Activated naive CD4-positive, alpha-beta T cell treated with anti-CD3 and anti-CD28 coated beads, Interleukin-2, amount 10 ng/mL, durations not matched to agents 7 days and 5 days (primary cell): ENCODE measurements at regions not wholly inside any gene's neighbourhood (a gene's known extent, or its start where the extent isn't known, plus 50 kb on each side); places are given as distances from the start of the nearest gene placed in this dataset.

ENCODE experiments used
- CTCF ChIA-PET: fragments of 350-600 bp; sonication (Branson Sonifier 250); formaldehyde crosslinking; loops from one replicate; lab custom pipeline; 2021; ENCODE audit warnings: antibody characterized with exemption; lab: Charles Lee
- DNase-seq: peaks from one replicate; pipeline ENCODE4 v3.0.0-alpha.2; 2020
- H3K27ac Mint-ChIP-seq: one replicate; pipeline ENCODE4 v1.8.0; 2021; ENCODE audit warnings: mild to moderate bottlenecking, moderate library complexity, mixed read lengths
- H3K27me3 Mint-ChIP-seq: one replicate; pipeline ENCODE4 v1.8.0; 2021; ENCODE audit warnings: mild to moderate bottlenecking, mixed read lengths
- H3K36me3 Mint-ChIP-seq: one replicate; pipeline ENCODE4 v1.8.0; 2021; ENCODE audit warnings: mixed read lengths
- H3K4me1 Mint-ChIP-seq: one replicate; pipeline ENCODE4 v1.8.0; 2021; ENCODE audit warnings: mixed read lengths
- H3K4me3 Mint-ChIP-seq: one replicate; pipeline ENCODE4 v1.8.0; 2021; ENCODE audit warnings: mild to moderate bottlenecking, moderate library complexity, mixed read lengths
- H3K9me3 Mint-ChIP-seq: one replicate; pipeline ENCODE4 v1.8.0; 2021; ENCODE audit warnings: mixed read lengths

- CTCF ChIA-PET: no interaction called here
- no peak overlapping the region for H3K27ac Mint-ChIP-seq
These were observed 110.6 kb upstream of the DLX2 start for GRCh38 chr2:172213116-172213860.

GRCh38 chr2:172214252-172214651, 111.6 kb upstream of the DLX2 start:
- Mint-ChIP-seq H3K27ac (no peak overlapping the region), H3K4me1 (peaks cover 38% of the 10 kb centered on the region), H3K9me3 (no peaks in the 10 kb centered on the region), H3K4me3 (no peak overlapping the region), H3K27me3 (peaks cover 14% of the 10 kb centered on the region), H3K36me3 (peaks cover 6% of the 10 kb centered on the region)
- CTCF ChIA-PET: no interaction called here
- no peak for DNase-seq

More at GRCh38 chr2:172213116-172213860, 110.6 kb upstream of the DLX2 start:
- Mint-ChIP-seq H3K4me3 (no peak overlapping the region), H3K4me1 (peaks cover 41% of the 10 kb centered on the region), H3K36me3 (peaks cover 9% of the 10 kb centered on the region), H3K9me3 (no peaks in the 10 kb centered on the region), H3K27me3 (peaks cover 18% of the 10 kb centered on the region)
- DNase-seq: no peak

- no peak overlapping the region for H3K4me3 Mint-ChIP-seq
- no peak for DNase-seq
- peaks cover 45% of the 10 kb centered on the region for H3K4me1 Mint-ChIP-seq
- H3K27me3 Mint-ChIP-seq: peaks cover 8% of the 10 kb centered on the region
- H3K27ac Mint-ChIP-seq: no peak overlapping the region
- CTCF ChIA-PET: interaction anchor here (0.9 kb wide), 1 partner anchor 246 kb away, joined by 3 read pairs; no protein-coding TSS in a partner anchor
- peaks cover 3% of the 10 kb centered on the region for H3K36me3 Mint-ChIP-seq
- no peaks in the 10 kb centered on the region for H3K9me3 Mint-ChIP-seq
These were observed 112.7 kb upstream of the DLX2 start for GRCh38 chr2:172215172-172215935.

GRCh38 chr2:172215936-172216335, 113.2 kb upstream of the DLX2 start:
- Mint-ChIP-seq H3K4me3 (no peak overlapping the region), H3K27me3 (peaks cover 8% of the 10 kb centered on the region), H3K4me1 (peaks cover 49% of the 10 kb centered on the region), H3K9me3 (no peaks in the 10 kb centered on the region), H3K36me3 (peaks cover 2% of the 10 kb centered on the region), H3K27ac (no peak overlapping the region)
- CTCF ChIA-PET: interaction anchor here (0.9 kb wide), 1 partner anchor 246 kb away, joined by 3 read pairs; no protein-coding TSS in a partner anchor
- no peak for DNase-seq

GRCh38 chr2:172216477-172216876, 113.8 kb upstream of the DLX2 start:
- no peaks in the 10 kb centered on the region for H3K9me3 Mint-ChIP-seq
- no peak overlapping the region for H3K27ac Mint-ChIP-seq
- CTCF ChIA-PET: no interaction called here
- peaks cover 1% of the 10 kb centered on the region for H3K36me3 Mint-ChIP-seq
- no peak overlapping the region for H3K4me3 Mint-ChIP-seq
- H3K27me3 Mint-ChIP-seq: peaks cover 8% of the 10 kb centered on the region
- H3K4me1 Mint-ChIP-seq: peaks cover 52% of the 10 kb centered on the region
- DNase-seq: no peak

- Mint-ChIP-seq H3K4me1 (peaks cover 54% of the 10 kb centered on the region), H3K36me3 (peaks cover 6% of the 10 kb centered on the region), H3K9me3 (no peaks in the 10 kb centered on the region), H3K27ac (no peak overlapping the region), H3K27me3 (peaks cover 8% of the 10 kb centered on the region), H3K4me3 (no peak overlapping the region)
- no peak for DNase-seq
- CTCF ChIA-PET: interaction anchor here (1.4 kb wide), 1 partner anchor 242 kb away, joined by 5 read pairs; no protein-coding TSS in a partner anchor
These were observed 116.5 kb upstream of the DLX2 start for GRCh38 chr2:172219201-172219600.

- Mint-ChIP-seq H3K27me3 (peaks cover 6% of the 10 kb centered on the region), H3K4me3 (no peak overlapping the region), H3K36me3 (peaks cover 9% of the 10 kb centered on the region), H3K9me3 (no peaks in the 10 kb centered on the region), H3K27ac (no peak overlapping the region), H3K4me1 (peaks cover 61% of the 10 kb centered on the region)
- no peak for DNase-seq
- CTCF ChIA-PET: interaction anchor here (1.4 kb wide), 1 partner anchor 241 kb away, joined by 5 read pairs; no protein-coding TSS in a partner anchor
These were observed 117.4 kb upstream of the DLX2 start for GRCh38 chr2:172220121-172220520.

- Mint-ChIP-seq H3K27me3 (peaks cover 8% of the 10 kb centered on the region), H3K27ac (peak overlapping the region; percentile 86), H3K36me3 (peaks cover 9% of the 10 kb centered on the region), H3K4me3 (no peak overlapping the region), H3K4me1 (peaks cover 86% of the 10 kb centered on the region), H3K9me3 (no peaks in the 10 kb centered on the region)
- CTCF ChIA-PET: interaction anchor here (0.7 kb wide), 1 partner anchor 510 kb away, joined by 4 read pairs; no protein-coding TSS in a partner anchor
- peak; percentile 50 for DNase-seq
These were observed 120.9 kb upstream of the DLX2 start for GRCh38 chr2:172223601-172224054.

GRCh38 chr2:172225786-172226185, 123.1 kb upstream of the DLX2 start:
- no peak for DNase-seq
- Mint-ChIP-seq H3K4me3 (no peak overlapping the region), H3K9me3 (no peaks in the 10 kb centered on the region), H3K4me1 (peaks cover 83% of the 10 kb centered on the region), H3K27me3 (peaks cover 9% of the 10 kb centered on the region), H3K36me3 (peaks cover 9% of the 10 kb centered on the region), H3K27ac (no peak overlapping the region)
- CTCF ChIA-PET: interaction anchor here (1.1 to 2.7 kb wide), 4 partner anchors 18 to 235 kb away, joined by 3 to 11 read pairs (median 3); no protein-coding TSS in a partner anchor

- CTCF ChIA-PET: interaction anchor here (1.1 to 2.7 kb wide), 4 partner anchors 19 to 234 kb away, joined by 3 to 11 read pairs (median 3); no protein-coding TSS in a partner anchor
- Mint-ChIP-seq H3K4me3 (no peak overlapping the region), H3K27ac (no peak overlapping the region), H3K27me3 (peaks cover 16% of the 10 kb centered on the region), H3K9me3 (no peaks in the 10 kb centered on the region), H3K4me1 (peaks cover 78% of the 10 kb centered on the region), H3K36me3 (peaks cover 9% of the 10 kb centered on the region)
- DNase-seq: peak; percentile 68
These were observed 123.8 kb upstream of the DLX2 start for GRCh38 chr2:172226244-172227061.

- CTCF ChIA-PET: interaction anchor here (1.4 to 2.7 kb wide), 2 partner anchors 53 to 233 kb away, joined by 8 to 11 read pairs; no protein-coding TSS in a partner anchor
- no peak for DNase-seq
- no peak overlapping the region for H3K4me3 Mint-ChIP-seq
- peaks cover 17% of the 10 kb centered on the region for H3K27me3 Mint-ChIP-seq
- no peaks in the 10 kb centered on the region for H3K9me3 Mint-ChIP-seq
- no peak overlapping the region for H3K27ac Mint-ChIP-seq
- peaks cover 71% of the 10 kb centered on the region for H3K4me1 Mint-ChIP-seq
- H3K36me3 Mint-ChIP-seq: peaks cover 5% of the 10 kb centered on the region
These were observed 125.0 kb upstream of the DLX2 start for GRCh38 chr2:172227719-172228118.

GRCh38 chr2:172228177-172228808, 125.6 kb upstream of the DLX2 start:
- Mint-ChIP-seq H3K4me1 (peaks cover 65% of the 10 kb centered on the region), H3K27ac (no peak overlapping the region), H3K4me3 (no peak overlapping the region), H3K36me3 (peaks cover 5% of the 10 kb centered on the region), H3K9me3 (no peaks in the 10 kb centered on the region), H3K27me3 (peaks cover 22% of the 10 kb centered on the region)
- CTCF ChIA-PET: interaction anchor here (1.4 to 2.7 kb wide), 2 partner anchors 53 to 233 kb away, joined by 8 to 11 read pairs; no protein-coding TSS in a partner anchor
- DNase-seq: no peak

- CTCF ChIA-PET: interaction anchor here (0.6 to 1.1 kb wide), 2 partner anchors 34 to 233 kb away, joined by 3 read pairs; no protein-coding TSS in a partner anchor
- no peak overlapping the region for H3K27ac Mint-ChIP-seq
- DNase-seq: no peak
- H3K27me3 Mint-ChIP-seq: peaks cover 26% of the 10 kb centered on the region
- no peaks in the 10 kb centered on the region for H3K9me3 Mint-ChIP-seq
- H3K4me1 Mint-ChIP-seq: peaks cover 59% of the 10 kb centered on the region
- peaks cover 3% of the 10 kb centered on the region for H3K36me3 Mint-ChIP-seq
- no peak overlapping the region for H3K4me3 Mint-ChIP-seq
These were observed 126.4 kb upstream of the DLX2 start for GRCh38 chr2:172229125-172229524.
